ENCODE measurements at regions not wholly inside any gene's neighbourhood (a gene's known extent, or its start where the extent isn't known, plus 50 kb on each side); places are given as distances from the start of the nearest gene placed in this dataset.

DNA sequence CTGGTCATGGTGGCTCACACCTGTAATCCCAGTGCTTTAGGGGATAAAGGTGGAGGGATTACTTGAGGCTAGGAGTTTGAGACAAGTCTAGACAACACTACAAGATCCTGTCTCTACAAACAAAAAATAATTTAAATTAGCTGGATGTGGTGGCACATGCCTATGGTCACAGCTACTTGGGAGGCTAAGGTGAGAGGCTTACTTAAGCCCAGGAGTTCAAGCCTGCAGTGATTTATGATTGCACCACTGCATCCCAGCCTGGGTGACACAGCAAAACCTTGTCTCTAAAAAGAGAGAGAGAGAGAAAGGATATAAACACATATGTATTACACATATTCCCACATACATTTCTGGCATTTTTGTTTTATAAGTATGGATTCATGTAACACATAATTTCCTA is 325.2 kb downstream of the DUSP10 start:
- TF ChIP-seq EZH2 (IDR thresholded peaks at IDR 0.05; ENCODE audit: borderline replicate concordance, low read depth, low read length, severe bottlenecking), result no peak
- TF ChIP-seq MYC (IDR thresholded peaks at IDR 0.05; ENCODE audit: low read depth, low read length), result no peak
- TF ChIP-seq, protein P1, sequence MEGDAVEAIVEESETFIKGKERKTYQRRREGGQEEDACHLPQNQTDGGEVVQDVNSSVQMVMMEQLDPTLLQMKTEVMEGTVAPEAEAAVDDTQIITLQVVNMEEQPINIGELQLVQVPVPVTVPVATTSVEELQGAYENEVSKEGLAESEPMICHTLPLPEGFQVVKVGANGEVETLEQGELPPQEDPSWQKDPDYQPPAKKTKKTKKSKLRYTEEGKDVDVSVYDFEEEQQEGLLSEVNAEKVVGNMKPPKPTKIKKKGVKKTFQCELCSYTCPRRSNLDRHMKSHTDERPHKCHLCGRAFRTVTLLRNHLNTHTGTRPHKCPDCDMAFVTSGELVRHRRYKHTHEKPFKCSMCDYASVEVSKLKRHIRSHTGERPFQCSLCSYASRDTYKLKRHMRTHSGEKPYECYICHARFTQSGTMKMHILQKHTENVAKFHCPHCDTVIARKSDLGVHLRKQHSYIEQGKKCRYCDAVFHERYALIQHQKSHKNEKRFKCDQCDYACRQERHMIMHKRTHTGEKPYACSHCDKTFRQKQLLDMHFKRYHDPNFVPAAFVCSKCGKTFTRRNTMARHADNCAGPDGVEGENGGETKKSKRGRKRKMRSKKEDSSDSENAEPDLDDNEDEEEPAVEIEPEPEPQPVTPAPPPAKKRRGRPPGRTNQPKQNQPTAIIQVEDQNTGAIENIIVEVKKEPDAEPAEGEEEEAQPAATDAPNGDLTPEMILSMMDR (IDR thresholded peaks at IDR 0.05; ENCODE audit: extremely low read depth in 1 of 2, insufficient read depth in 1 of 2, low read depth in 1 of 2, low read length in 2 of 2), result no peak
- TF ChIP-seq POLR2A (IDR thresholded peaks at IDR 0.05; ENCODE audit: low read depth, low read length), result no peak
- TF ChIP-seq, protein P2, sequence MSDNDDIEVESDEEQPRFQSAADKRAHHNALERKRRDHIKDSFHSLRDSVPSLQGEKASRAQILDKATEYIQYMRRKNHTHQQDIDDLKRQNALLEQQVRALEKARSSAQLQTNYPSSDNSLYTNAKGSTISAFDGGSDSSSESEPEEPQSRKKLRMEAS (IDR thresholded peaks at IDR 0.05; ENCODE audit: insufficient read depth, insufficient read length), result no peak
- TF ChIP-seq POLR2AphosphoS5 (IDR thresholded peaks at IDR 0.05; ENCODE audit: insufficient read depth, low read depth, low read length), result no peak
- TF ChIP-seq FOS (IDR thresholded peaks at IDR 0.05; ENCODE audit: borderline replicate concordance, insufficient read depth, low read length), result no peak
- no peak for TF ChIP-seq JUN (IDR thresholded peaks at IDR 0.05; ENCODE audit: borderline replicate concordance, insufficient read depth, insufficient read length, low read depth)
- TF ChIP-seq GATA2 (IDR thresholded peaks at IDR 0.05; ENCODE audit: insufficient read depth, insufficient read length, low read depth, low read length), result no peak
- no TSS peak for BruUV-seq (replicated peaks)
- POLR2A ChIA-PET, result no interaction called here

More for the DNA sequence above, 325.2 kb downstream of the DUSP10 start:
- Histone ChIP-seq H3K4me3 (replicated peaks in 1 of 3; ENCODE audit: insufficient read depth in 1 of 3, low read depth in 1 of 3, low read length in 3 of 3) (no peak overlapping the region), H3K9me3 (replicated peaks; ENCODE audit: control insufficient read depth, insufficient read depth, low read length) (no peaks in the 10 kb centered on the region), H3K9ac (replicated peaks; ENCODE audit: extremely low read depth, insufficient read depth, low read length) (no peak overlapping the region), H3K79me2 (ENCODE audit: control insufficient read depth, insufficient read depth, low read length) (no peaks in the 10 kb centered on the region), H3K36me3 (ENCODE audit: control insufficient read depth in 2 of 2, extremely low read depth in 1 of 2, insufficient read depth in 2 of 2, low read length in 2 of 2) (no peaks in the 10 kb centered on the region), H2AFZ (ENCODE audit: low read depth, low read length) (no peak overlapping the region), H3K27me3 (ENCODE audit: control insufficient read depth in 2 of 2, insufficient read depth in 2 of 2, low read length in 2 of 2) (no peaks in the 10 kb centered on the region), H4K20me1 (replicated peaks; ENCODE audit: control insufficient read depth, extremely low read depth, insufficient read depth, low read length) (no peaks in the 10 kb centered on the region), H3K4me2 (ENCODE audit: insufficient read depth, low read length) (no peak overlapping the region), H3K4me1 (ENCODE audit: control insufficient read depth, extremely low read depth, insufficient read depth, low read length) (peaks cover 28% of the 10 kb centered on the region), H3K27ac (ENCODE audit: insufficient read depth, low read depth, low read length) (no peak overlapping the region), H3K9me1 (replicated peaks; ENCODE audit: control insufficient read depth, extremely low read depth, insufficient read depth, low read length) (no peaks in the 10 kb centered on the region)
- dilution Hi-C loops (cut with MboI; ENCODE audit: extremely low pct_ligation_motif_present, low sequenced_read_pairs), result no loop called here
- FAIRE-seq (no peak), DNase-seq (ENCODE audit: low read depth, low spot score) (no peak)
- CTCF ChIA-PET, result interaction anchor here (0.8 to 2.3 kb wide), 6 partner anchors 12 to 1039 kb away, joined by 3 to 13 read pairs (median 3); no protein-coding TSS in a partner anchor
- intact Hi-C loops (cut with micrococcal nuclease), result loop anchor here (5.0 to 10.0 kb wide), 2 partner anchors 252 to 326 kb away; partner anchors contain the start of gene DUSP10
